Neuronal stem cell (in vitro differentiated cells): ENCODE measurements at regions not wholly inside any gene's neighbourhood (a gene's known extent, or its start where the extent isn't known, plus 50 kb on each side); places are given as distances from the start of the nearest gene placed in this dataset.
A peak's percentile ranks its signal among the peaks of the same experiment; 100 is the strongest.

Experiments
- DNase-seq: peaks from one replicate; pipeline ENCODE4 v3.0.0-alpha.2; 2013; ENCODE audit warnings: low spot score
- H2AFZ ChIP-seq: one replicate; pipeline ENCODE4 v1.6.1; 2013; ENCODE audit warnings: mild to moderate bottlenecking, low read length, inconsistent platforms
- H2AK5ac ChIP-seq: 2 replicates; pipeline ENCODE4 v1.6.1; 2013; ENCODE audit warnings: low read depth, mild to moderate bottlenecking, inconsistent platforms, low read length, moderate library complexity, mixed read lengths
- H2BK120ac ChIP-seq: 2 replicates; pipeline ENCODE4 v1.6.1; 2013; ENCODE audit warnings: low read depth, mild to moderate bottlenecking, inconsistent platforms, low read length, moderate library complexity, mixed read lengths
- H2BK12ac ChIP-seq: one replicate; pipeline ENCODE4 v1.6.1; 2013; ENCODE audit warnings: low read length, inconsistent platforms
- H2BK15ac ChIP-seq: 2 replicates; pipeline ENCODE4 v1.6.1; 2013; ENCODE audit warnings: mild to moderate bottlenecking, low read length, inconsistent platforms, mixed read lengths
- H2BK5ac ChIP-seq: one replicate; pipeline ENCODE4 v1.6.1; 2013; ENCODE audit warnings: inconsistent platforms, mild to moderate bottlenecking, low read length, moderate library complexity
- H3K14ac ChIP-seq: one replicate; pipeline ENCODE4 v1.6.1; 2013; ENCODE audit warnings: low read length, inconsistent platforms
- H3K18ac ChIP-seq: 2 replicates; pipeline ENCODE4 v1.6.1; 2013; ENCODE audit warnings: low read length, inconsistent platforms
- H3K23ac ChIP-seq: 2 replicates; pipeline ENCODE4 v1.6.1; 2013; ENCODE audit warnings: low read depth, mild to moderate bottlenecking, mixed read lengths, low read length, inconsistent platforms; ENCODE audit not compliant: poor library complexity
- H3K27ac ChIP-seq: replicated peaks from 3 replicates; pipeline ENCODE4 v1.5.1; 2013; ENCODE audit warnings: low read length, inconsistent platforms
- H3K27me3 ChIP-seq, 3 experiments: 2 replicates each; pipeline ENCODE4 v1.6.1; 2013; ENCODE audit warnings: low read length in 3 of 3, mild to moderate bottlenecking in 2 of 3, inconsistent platforms in 1 of 3, low read depth in 1 of 3, mixed read lengths in 1 of 3, moderate library complexity in 1 of 3; ENCODE audit not compliant: control insufficient read depth in 3 of 3, insufficient read depth in 3 of 3
- H3K36me3 ChIP-seq, 2 donors: replicated peaks in 1 of 2; 2 replicates each; pipeline ENCODE4 v1.6.1; 2013; ENCODE audit warnings: low read length in 2 of 2; ENCODE audit not compliant: control insufficient read depth in 2 of 2, insufficient read depth in 2 of 2
- H3K4ac ChIP-seq: 2 replicates; pipeline ENCODE4 v1.6.1; 2013; ENCODE audit warnings: inconsistent platforms, mild to moderate bottlenecking, low read length, moderate library complexity
- H3K4me1 ChIP-seq, 2 donors: 1 replicate in 1 of 2; 2 replicates in 1 of 2; pipeline ENCODE4 v1.6.1; 2013; ENCODE audit warnings: low read length in 2 of 2, low read depth in 1 of 2; ENCODE audit not compliant: control insufficient read depth in 2 of 2, insufficient read depth in 1 of 2
- H3K4me2 ChIP-seq: one replicate; pipeline ENCODE4 v1.6.1; 2013; ENCODE audit warnings: mild to moderate bottlenecking, low read length, inconsistent platforms; ENCODE audit not compliant: insufficient read depth, poor library complexity, severe bottlenecking
- H3K4me3 ChIP-seq, 2 donors: 2 replicates each; pipeline ENCODE4 v1.5.1; 2013; ENCODE audit warnings: low read length in 2 of 2, mild to moderate bottlenecking in 2 of 2, inconsistent platforms in 1 of 2, moderate library complexity in 1 of 2
- H3K79me1 ChIP-seq: one replicate; pipeline ENCODE4 v1.6.1; 2013; ENCODE audit warnings: low read depth, mild to moderate bottlenecking, inconsistent platforms, low read length, moderate library complexity
- H3K9ac ChIP-seq: one replicate; pipeline ENCODE4 v1.6.1; 2013; ENCODE audit warnings: mild to moderate bottlenecking, low read depth, low read length, inconsistent platforms; ENCODE audit not compliant: poor library complexity
- H3K9me3 ChIP-seq, 2 donors: replicated peaks in 1 of 2; 2 replicates each; pipeline versions ENCODE3 to v1.6.1; 2013; ENCODE audit warnings: low read length in 2 of 2, mild to moderate bottlenecking in 2 of 2, inconsistent platforms in 1 of 2, low read depth in 1 of 2, mixed read lengths in 1 of 2, moderate library complexity in 1 of 2; ENCODE audit not compliant: control insufficient read depth in 2 of 2, insufficient read depth in 1 of 2
- H4K8ac ChIP-seq: one replicate; pipeline ENCODE4 v1.6.1; 2013; ENCODE audit warnings: low read depth, mild to moderate bottlenecking, inconsistent platforms, low read length, moderate library complexity
- H4K91ac ChIP-seq: one replicate; pipeline ENCODE4 v1.6.1; 2013; ENCODE audit warnings: low read length, low read depth, mild to moderate bottlenecking, inconsistent platforms; ENCODE audit not compliant: poor library complexity
- WGBS, 2 donors: extraction: QIAGEN DNeasy Blood & Tissue Kit; methylation state at CpG; one replicate each; pipeline ENCODE4 v1.1.7; 2013; ENCODE audit warnings: missing lambda C conversion rate in 2 of 2, mixed read lengths in 1 of 2; ENCODE audit not compliant: insufficient read length in 2 of 2, insufficient replicate concordance in 1 of 2; ENCODE audit errors: extremely low coverage in 2 of 2; 5-methylcytosine and 5-hydroxymethylcytosine counted together

DNA sequence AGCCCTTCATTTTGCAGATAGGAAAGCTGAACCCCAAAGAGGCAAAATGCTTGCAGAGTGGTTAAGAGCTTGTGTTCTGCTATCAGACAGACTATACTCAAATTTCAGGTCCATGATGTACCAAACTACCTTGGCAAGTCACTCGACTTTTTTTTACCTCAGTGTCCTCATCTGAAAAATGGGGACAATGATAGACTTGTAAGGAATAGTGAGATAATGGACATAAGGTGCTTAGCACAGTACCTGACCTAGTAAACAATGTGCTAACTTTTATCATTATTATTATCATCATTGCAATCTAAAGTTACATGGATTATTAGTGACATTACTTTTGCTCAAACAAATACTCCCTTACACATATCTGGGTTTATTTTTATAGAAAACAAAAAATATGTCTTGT lies 79.4 kb upstream of the ARID5B start:
- H2BK12ac ChIP-seq = no peak overlapping the region
- H3K27me3 ChIP-seq = no peaks in the 10 kb centered on the region
- no peaks in the 10 kb centered on the region for H3K79me1 ChIP-seq
- H2AFZ ChIP-seq = no peak overlapping the region
- no peak overlapping the region for H3K9ac ChIP-seq
- no peak overlapping the region for H3K27ac ChIP-seq
- no peak overlapping the region for H2AK5ac ChIP-seq
- H2BK15ac ChIP-seq = no peak overlapping the region
- H3K9me3 ChIP-seq = no peaks in the 10 kb centered on the region
- no peak overlapping the region for H2BK5ac ChIP-seq
- no peaks in the 10 kb centered on the region for H3K36me3 ChIP-seq
- peaks cover 0 to 3% of the 10 kb centered on the region in 2 donors for H3K4me1 ChIP-seq
- H4K8ac ChIP-seq = no peak overlapping the region
- no peak overlapping the region for H4K91ac ChIP-seq
- DNase-seq = no peak
- WGBS, 2 donors = no CpG with 5 or more reads among the region's 1 CpG
- no peak overlapping the region for H3K4me2 ChIP-seq
- H2BK120ac ChIP-seq = no peak overlapping the region
- no peak overlapping the region for H3K4me3 ChIP-seq
- no peak overlapping the region for H3K23ac ChIP-seq
- no peak overlapping the region for H3K14ac ChIP-seq
- no peak overlapping the region for H3K18ac ChIP-seq
- H3K4ac ChIP-seq = no peak overlapping the region

DNA sequence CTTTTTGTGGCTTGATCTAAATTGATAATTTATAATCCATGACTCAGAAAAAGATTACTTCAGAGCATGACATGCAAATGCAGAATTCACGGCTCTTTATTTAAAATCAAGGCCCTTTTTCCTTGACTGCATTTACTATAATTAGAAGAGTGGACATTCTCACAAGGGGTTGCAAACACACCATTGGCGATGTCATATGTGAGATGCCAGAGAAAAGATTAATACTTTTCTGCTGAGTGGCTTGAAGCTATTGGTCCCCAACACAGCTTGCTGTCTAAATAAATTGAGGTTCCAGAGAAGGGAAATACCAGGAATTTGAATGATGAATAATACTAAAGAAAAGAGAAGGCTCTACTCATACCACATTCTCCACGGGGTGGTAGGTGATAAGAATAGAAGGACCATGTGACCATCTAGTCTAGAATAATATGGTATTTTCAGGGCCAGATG lies 78.7 kb upstream of the ARID5B start:
- Histone ChIP-seq H3K9me3 (no peaks in the 10 kb centered on the region), H3K79me1 (no peaks in the 10 kb centered on the region), H2BK120ac (no peak overlapping the region), H3K4me1 (peaks cover 0 to 3% of the 10 kb centered on the region in 2 donors), H3K14ac (no peak overlapping the region), H4K8ac (no peak overlapping the region), H3K4me2 (no peak overlapping the region), H2AFZ (no peak overlapping the region), H3K4me3 (no peak overlapping the region), H3K4ac (no peak overlapping the region), H3K36me3 (no peaks in the 10 kb centered on the region), H2BK15ac (no peak overlapping the region), H4K91ac (no peak overlapping the region), H2AK5ac (no peak overlapping the region), H3K18ac (no peak overlapping the region), H3K23ac (no peak overlapping the region), H3K27ac (no peak overlapping the region), H3K9ac (no peak overlapping the region), H3K27me3 (no peaks in the 10 kb centered on the region), H2BK12ac (no peak overlapping the region), H2BK5ac (no peak overlapping the region)
- DNase-seq = no peak
- WGBS, 2 donors = no CpG with 5 or more reads among the region's 3 CpGs

GRCh38 chr10:61825001-61825400 lies 76.5 kb upstream of the ARID5B start:
- H4K8ac ChIP-seq = no peak overlapping the region
- no peak overlapping the region for H3K14ac ChIP-seq
- WGBS, 2 donors = no CpG with 5 or more reads among the region's 5 CpGs
- no peak overlapping the region for H2BK120ac ChIP-seq
- no peaks in the 10 kb centered on the region for H3K36me3 ChIP-seq
- H2BK5ac ChIP-seq = no peak overlapping the region
- H3K4me3 ChIP-seq = no peak overlapping the region
- no peaks in the 10 kb centered on the region for H3K9me3 ChIP-seq
- no peak for DNase-seq
- no peak overlapping the region for H2BK15ac ChIP-seq
- no peak overlapping the region for H2AK5ac ChIP-seq
- H2AFZ ChIP-seq = peak overlapping the region; percentile 68
- H3K27me3 ChIP-seq = no peaks in the 10 kb centered on the region
- H4K91ac ChIP-seq = no peak overlapping the region
- peaks cover 0 to 3% of the 10 kb centered on the region in 2 donors for H3K4me1 ChIP-seq
- H3K9ac ChIP-seq = no peak overlapping the region
- H3K4me2 ChIP-seq = no peak overlapping the region
- no peak overlapping the region for H3K27ac ChIP-seq
- H2BK12ac ChIP-seq = no peak overlapping the region
- no peaks in the 10 kb centered on the region for H3K79me1 ChIP-seq
- no peak overlapping the region for H3K23ac ChIP-seq
- no peak overlapping the region for H3K4ac ChIP-seq
- no peak overlapping the region for H3K18ac ChIP-seq

GRCh38 chr10:61825628-61826027 lies 75.9 kb upstream of the ARID5B start:
- Histone ChIP-seq H3K4me2 (no peak overlapping the region), H3K27ac (no peak overlapping the region), H4K91ac (no peak overlapping the region), H2BK12ac (no peak overlapping the region), H2BK15ac (no peak overlapping the region), H3K18ac (no peak overlapping the region), H3K4me3 (no peak overlapping the region), H4K8ac (no peak overlapping the region), H3K9me3 (no peaks in the 10 kb centered on the region), H3K4ac (no peak overlapping the region), H3K4me1 (peaks cover 0 to 3% of the 10 kb centered on the region in 2 donors), H2BK5ac (no peak overlapping the region), H3K36me3 (no peaks in the 10 kb centered on the region), H3K14ac (no peak overlapping the region), H3K27me3 (no peaks in the 10 kb centered on the region), H3K9ac (no peak overlapping the region), H3K79me1 (no peaks in the 10 kb centered on the region), H2AFZ (no peak overlapping the region), H3K23ac (no peak overlapping the region), H2BK120ac (no peak overlapping the region), H2AK5ac (no peak overlapping the region)
- no peak for DNase-seq
- no CpG with 5 or more reads among the region's 4 CpGs for WGBS, 2 donors
